Natural killer cell treated with Interleukin-12 subunit alpha and Interleukin-12 subunit beta and Interleukin-15 and Interleukin-18, amount 100 ng/mL, for 72 hours (primary cell): ENCODE measurements at regions not wholly inside any gene's neighbourhood (a gene's known extent, or its start where the extent isn't known, plus 50 kb on each side); places are given as distances from the start of the nearest gene placed in this dataset.

ENCODE experiments used
- ATAC-seq, 2 donors: fragments of 150-1000 bp; cut with Tn5 transposase in 1 of 2; sonication (Bioruptor Pico), chemical (Tn5 transposase) in 1 of 2; 2 replicates each; pipeline ENCODE4 v1.10.0; 2021
- DNase-seq: peaks from one replicate; pipeline ENCODE4 v3.0.0; 2022; ENCODE audit warnings: low spot score
- H3K27ac Mint-ChIP-seq, 2 donors: 1 replicate in 1 of 2; 2 replicates in 1 of 2; pipeline ENCODE4 v1.8.0; 2022; ENCODE audit warnings: mixed read lengths in 2 of 2, mild to moderate bottlenecking in 1 of 2, moderate library complexity in 1 of 2
- H3K27me3 Mint-ChIP-seq, 2 donors: 1 replicate in 1 of 2; 2 replicates in 1 of 2; pipeline ENCODE4 v1.8.0; 2022; ENCODE audit warnings: mixed read lengths in 2 of 2
- H3K36me3 Mint-ChIP-seq: one replicate; pipeline ENCODE4 v1.8.0; 2022; ENCODE audit warnings: mixed read lengths
- H3K4me1 Mint-ChIP-seq, 2 donors: 1 replicate in 1 of 2; 2 replicates in 1 of 2; pipeline ENCODE4 v1.8.0; 2022; ENCODE audit warnings: low read depth in 2 of 2, mixed read lengths in 2 of 2, mild to moderate bottlenecking in 1 of 2
- H3K4me3 Mint-ChIP-seq: one replicate; pipeline ENCODE4 v1.8.0; 2022; ENCODE audit warnings: mixed read lengths
- H3K9me3 Mint-ChIP-seq: 2 replicates; pipeline ENCODE4 v1.8.0; 2022; ENCODE audit warnings: mixed read lengths

GRCh38 chr5:82793808-82794419 lies 283.3 kb downstream of the TMEM167A start:
- H3K36me3 Mint-ChIP-seq, result peaks cover 12% of the 10 kb centered on the region
- ATAC-seq (no peak), DNase-seq (no peak)
- no peak overlapping the region for H3K4me3 Mint-ChIP-seq
- H3K9me3 Mint-ChIP-seq, result no peaks in the 10 kb centered on the region
- no peaks in the 10 kb centered on the region for H3K27me3 Mint-ChIP-seq
- H3K27ac Mint-ChIP-seq, result peak overlapping the region in 1 of 2 donors; percentile 39
- H3K4me1 Mint-ChIP-seq, result peaks cover 8 to 14% of the 10 kb centered on the region in 2 donors

GRCh38 chr5:82792096-82792495 lies 285.1 kb downstream of the TMEM167A start:
- Mint-ChIP-seq H3K4me1 (peaks cover 8 to 14% of the 10 kb centered on the region in 2 donors), H3K9me3 (no peaks in the 10 kb centered on the region), H3K27me3 (no peaks in the 10 kb centered on the region), H3K4me3 (no peak overlapping the region), H3K27ac (no peak overlapping the region), H3K36me3 (peaks cover 12% of the 10 kb centered on the region)
- no peak for DNase-seq
- ATAC-seq, result no peak

GRCh38 chr5:82789095-82789494 lies 288.1 kb downstream of the TMEM167A start:
- H3K4me3 Mint-ChIP-seq, result no peak overlapping the region
- H3K4me1 Mint-ChIP-seq, result peaks cover 6% of the 10 kb centered on the region in 2 donors
- DNase-seq (no peak), ATAC-seq (no peak)
- no peaks in the 10 kb centered on the region for H3K9me3 Mint-ChIP-seq
- H3K36me3 Mint-ChIP-seq, result peaks cover 12% of the 10 kb centered on the region
- no peak overlapping the region for H3K27ac Mint-ChIP-seq
- H3K27me3 Mint-ChIP-seq, result no peaks in the 10 kb centered on the region

- DNase-seq (no peak), ATAC-seq (no peak)
- Mint-ChIP-seq H3K9me3 (no peaks in the 10 kb centered on the region), H3K4me3 (no peak overlapping the region), H3K4me1 (peaks cover 0 to 3% of the 10 kb centered on the region in 2 donors), H3K36me3 (peaks cover 12% of the 10 kb centered on the region), H3K27ac (no peak overlapping the region), H3K27me3 (peaks cover 0 to 6% of the 10 kb centered on the region in 2 donors)
Observed at GRCh38 chr5:82786748-82787147, 290.4 kb downstream of the TMEM167A start.

- ATAC-seq (no peak), DNase-seq (no peak)
- no peak overlapping the region for H3K4me3 Mint-ChIP-seq
- H3K4me1 Mint-ChIP-seq, result peaks cover 0 to 3% of the 10 kb centered on the region in 2 donors
- H3K27me3 Mint-ChIP-seq, result peaks cover 0 to 6% of the 10 kb centered on the region in 2 donors
- no peak overlapping the region for H3K27ac Mint-ChIP-seq
- H3K9me3 Mint-ChIP-seq, result no peaks in the 10 kb centered on the region
- peaks cover 5% of the 10 kb centered on the region for H3K36me3 Mint-ChIP-seq
Observed at GRCh38 chr5:82785882-82786509, 291.2 kb downstream of the TMEM167A start.

- H3K9me3 Mint-ChIP-seq, result no peaks in the 10 kb centered on the region
Observed at GRCh38 chr5:82785456-82785855, 291.7 kb downstream of the TMEM167A start.

GRCh38 chr5:82784521-82784920 lies 292.7 kb downstream of the TMEM167A start:
- Mint-ChIP-seq H3K36me3 (no peaks in the 10 kb centered on the region), H3K4me3 (no peak overlapping the region), H3K4me1 (peaks cover 0 to 11% of the 10 kb centered on the region in 2 donors), H3K9me3 (no peaks in the 10 kb centered on the region), H3K27me3 (peaks cover 0 to 6% of the 10 kb centered on the region in 2 donors), H3K27ac (no peak overlapping the region)
- no peak for ATAC-seq
- DNase-seq, result no peak

More at GRCh38 chr5:82785456-82785855, 291.7 kb downstream of the TMEM167A start:
- Mint-ChIP-seq H3K4me1 (peaks cover 0 to 5% of the 10 kb centered on the region in 2 donors), H3K36me3 (no peaks in the 10 kb centered on the region), H3K27ac (no peak overlapping the region), H3K4me3 (no peak overlapping the region), H3K27me3 (peaks cover 0 to 6% of the 10 kb centered on the region in 2 donors)
- DNase-seq (no peak), ATAC-seq (no peak)

GRCh38 chr5:82777106-82777505 lies 300.1 kb downstream of the TMEM167A start:
- Mint-ChIP-seq H3K27ac (no peak overlapping the region), H3K4me1 (peaks cover 15 to 31% of the 10 kb centered on the region in 2 donors), H3K9me3 (no peaks in the 10 kb centered on the region), H3K27me3 (no peaks in the 10 kb centered on the region), H3K36me3 (no peaks in the 10 kb centered on the region), H3K4me3 (no peak overlapping the region)
- ATAC-seq (no peak), DNase-seq (no peak)

GRCh38 chr5:82772281-82772680 lies 304.9 kb downstream of the TMEM167A start:
- ATAC-seq (no peak), DNase-seq (no peak)
- no peak overlapping the region for H3K27ac Mint-ChIP-seq

GRCh38 chr5:82766206-82766605 lies 311.0 kb downstream of the TMEM167A start:
- Mint-ChIP-seq H3K4me1 (no peaks in the 10 kb centered on the region), H3K27me3 (peaks cover 0 to 2% of the 10 kb centered on the region in 2 donors), H3K4me3 (no peak overlapping the region), H3K9me3 (no peaks in the 10 kb centered on the region), H3K36me3 (peaks cover 9% of the 10 kb centered on the region), H3K27ac (no peak overlapping the region)
- ATAC-seq (no peak), DNase-seq (no peak)

More at GRCh38 chr5:82772281-82772680, 304.9 kb downstream of the TMEM167A start:
- H3K4me3 Mint-ChIP-seq, result no peak overlapping the region
- no peaks in the 10 kb centered on the region for H3K9me3 Mint-ChIP-seq
- peaks cover 11 to 12% of the 10 kb centered on the region in 2 donors for H3K4me1 Mint-ChIP-seq
- peaks cover 9% of the 10 kb centered on the region for H3K36me3 Mint-ChIP-seq
- no peaks in the 10 kb centered on the region for H3K27me3 Mint-ChIP-seq

GRCh38 chr5:82765765-82766164 lies 311.4 kb downstream of the TMEM167A start:
- no peaks in the 10 kb centered on the region for H3K4me1 Mint-ChIP-seq
- no peaks in the 10 kb centered on the region for H3K9me3 Mint-ChIP-seq
- H3K4me3 Mint-ChIP-seq, result no peak overlapping the region
- H3K27ac Mint-ChIP-seq, result no peak overlapping the region
- H3K36me3 Mint-ChIP-seq, result peaks cover 9% of the 10 kb centered on the region
- H3K27me3 Mint-ChIP-seq, result peaks cover 0 to 2% of the 10 kb centered on the region in 2 donors
- DNase-seq, result no peak
- no peak for ATAC-seq

GRCh38 chr5:82760856-82761255 lies 316.3 kb downstream of the TMEM167A start:
- H3K27ac Mint-ChIP-seq, result no peak overlapping the region
- DNase-seq (no peak), ATAC-seq (no peak)
- no peaks in the 10 kb centered on the region for H3K9me3 Mint-ChIP-seq
- no peaks in the 10 kb centered on the region for H3K4me1 Mint-ChIP-seq
- H3K36me3 Mint-ChIP-seq, result no peaks in the 10 kb centered on the region
- peaks cover 0 to 2% of the 10 kb centered on the region in 2 donors for H3K27me3 Mint-ChIP-seq
- H3K4me3 Mint-ChIP-seq, result no peak overlapping the region

- no peak for ATAC-seq
- Mint-ChIP-seq H3K27me3 (no peaks in the 10 kb centered on the region), H3K9me3 (no peaks in the 10 kb centered on the region), H3K4me3 (no peak overlapping the region), H3K36me3 (no peaks in the 10 kb centered on the region), H3K4me1 (peaks cover 2 to 6% of the 10 kb centered on the region in 2 donors), H3K27ac (no peak overlapping the region)
- no peak for DNase-seq
Observed at GRCh38 chr5:82758881-82759280, 318.3 kb downstream of the TMEM167A start.

GRCh38 chr5:82754759-82755158 lies 322.4 kb downstream of the TMEM167A start:
- peaks cover 6 to 9% of the 10 kb centered on the region in 2 donors for H3K4me1 Mint-ChIP-seq
- peaks cover 10% of the 10 kb centered on the region for H3K36me3 Mint-ChIP-seq
- no peak for DNase-seq
- no peaks in the 10 kb centered on the region for H3K27me3 Mint-ChIP-seq
- peaks cover 2% of the 10 kb centered on the region for H3K9me3 Mint-ChIP-seq
- H3K27ac Mint-ChIP-seq, result peak overlapping the region in 1 of 2 donors; percentile 10
- H3K4me3 Mint-ChIP-seq, result no peak overlapping the region
- no peak for ATAC-seq
